Activated naive CD4-positive, alpha-beta T cell treated with anti-CD3 and anti-CD28 coated beads for 36 hours (primary cell): ENCODE measurements at regions not wholly inside any gene's neighbourhood (a gene's known extent, or its start where the extent isn't known, plus 50 kb on each side); places are given as distances from the start of the nearest gene placed in this dataset.
"Not testable (repeated sequence)": the region's sequence is repeated elsewhere in the genome, so short reads cannot be mapped to it uniquely, and the experiment has no call there.

Experiments used
- CTCF ChIA-PET: fragments of 350-600 bp; sonication (Branson Sonifier 250); formaldehyde crosslinking; loops from one replicate; lab custom pipeline; 2021; ENCODE audit warnings: antibody characterized with exemption; lab: Charles Lee
- DNase-seq: peaks from one replicate; pipeline ENCODE4 v3.0.0-alpha.2; 2020
- H3K27ac Mint-ChIP-seq: one replicate; pipeline ENCODE4 v1.8.0; 2021; ENCODE audit warnings: mild to moderate bottlenecking, mixed read lengths
- H3K27me3 Mint-ChIP-seq: one replicate; pipeline ENCODE4 v1.8.0; 2021; ENCODE audit warnings: low read depth, mixed read lengths
- H3K36me3 Mint-ChIP-seq: one replicate; pipeline ENCODE4 v1.8.0; 2021; ENCODE audit warnings: low read depth, mixed read lengths
- H3K4me1 Mint-ChIP-seq: one replicate; pipeline ENCODE4 v1.8.0; 2021; ENCODE audit warnings: low read depth, mixed read lengths
- H3K4me3 Mint-ChIP-seq: one replicate; pipeline ENCODE4 v1.8.0; 2021; ENCODE audit warnings: mild to moderate bottlenecking, moderate library complexity, mixed read lengths
- H3K9me3 Mint-ChIP-seq: one replicate; pipeline ENCODE4 v1.8.0; 2021; ENCODE audit warnings: mixed read lengths
- intact Hi-C: fragments of 100-400 bp; cut with micrococcal nuclease; formaldehyde crosslinking; loops from one replicate; pipeline ENCODE4 v1.15.1; 2023

DNA sequence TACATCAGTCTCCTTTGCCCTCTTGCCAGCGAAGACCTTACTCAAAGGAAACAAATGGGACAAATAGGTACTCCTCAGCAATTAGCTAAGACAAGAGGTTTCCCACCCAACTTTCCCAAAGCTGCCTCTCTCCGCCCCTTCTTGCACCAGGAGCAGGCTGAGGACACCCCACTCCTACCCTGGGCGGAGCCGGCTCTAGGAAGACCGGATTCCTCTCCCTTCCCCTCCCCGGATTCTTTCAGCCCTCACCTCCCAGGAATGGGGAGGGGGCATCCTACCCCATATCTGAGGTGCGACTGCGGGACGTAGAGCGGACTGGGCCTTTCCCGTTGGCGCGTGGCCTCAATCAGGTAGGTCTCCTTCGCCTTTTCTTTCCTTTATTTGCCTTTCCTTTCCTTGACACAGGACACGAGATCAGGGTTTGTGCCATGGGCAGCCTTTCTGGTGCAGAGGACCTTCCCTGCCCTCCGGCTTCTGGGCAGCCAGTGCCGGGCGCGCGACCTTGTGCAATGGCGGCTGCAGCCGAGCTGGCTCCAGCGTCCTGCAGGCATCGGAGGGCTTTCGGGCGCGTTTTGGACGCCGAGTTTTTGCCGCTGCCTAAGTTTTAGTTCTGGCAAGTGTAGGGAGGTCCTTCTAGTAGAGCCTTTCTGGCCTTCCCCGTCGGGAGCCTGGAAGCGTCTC, 279.9 kb downstream of the PLS3 start:
- H3K27me3 Mint-ChIP-seq, H3K9me3 Mint-ChIP-seq, intact Hi-C loops, H3K4me3 Mint-ChIP-seq, CTCF ChIA-PET, H3K4me1 Mint-ChIP-seq, H3K27ac Mint-ChIP-seq, DNase-seq, H3K36me3 Mint-ChIP-seq: not testable (repeated sequence)

- H3K9me3 Mint-ChIP-seq, CTCF ChIA-PET, H3K4me3 Mint-ChIP-seq, intact Hi-C loops, H3K27me3 Mint-ChIP-seq, H3K36me3 Mint-ChIP-seq, H3K27ac Mint-ChIP-seq, H3K4me1 Mint-ChIP-seq, DNase-seq: not testable (repeated sequence)
These were observed 290.0 kb downstream of the PLS3 start for GRCh38 chrX:115850986-115851385.

GRCh38 chrX:115853260-115853659, 292.3 kb downstream of the PLS3 start:
- H3K9me3 Mint-ChIP-seq, CTCF ChIA-PET, H3K4me3 Mint-ChIP-seq: not testable (repeated sequence)

GRCh38 chrX:115881170-115881569, 289.4 kb upstream of the AGTR2 start:
- intact Hi-C loops, DNase-seq, H3K27ac Mint-ChIP-seq, H3K4me3 Mint-ChIP-seq, H3K36me3 Mint-ChIP-seq, H3K4me1 Mint-ChIP-seq, CTCF ChIA-PET, H3K9me3 Mint-ChIP-seq, H3K27me3 Mint-ChIP-seq: not testable (repeated sequence)

More at GRCh38 chrX:115853260-115853659, 292.3 kb downstream of the PLS3 start:
- H3K27ac Mint-ChIP-seq, H3K27me3 Mint-ChIP-seq, H3K4me1 Mint-ChIP-seq, intact Hi-C loops, H3K36me3 Mint-ChIP-seq, DNase-seq: not testable (repeated sequence)

- H3K4me3 Mint-ChIP-seq, intact Hi-C loops, H3K9me3 Mint-ChIP-seq, CTCF ChIA-PET, H3K27me3 Mint-ChIP-seq, H3K27ac Mint-ChIP-seq, H3K4me1 Mint-ChIP-seq, H3K36me3 Mint-ChIP-seq, DNase-seq: not testable (repeated sequence)
These were observed 286.4 kb upstream of the AGTR2 start for GRCh38 chrX:115884121-115884520.

GRCh38 chrX:115888041-115888440, 282.5 kb upstream of the AGTR2 start:
- H3K36me3 Mint-ChIP-seq, DNase-seq, H3K27me3 Mint-ChIP-seq, H3K4me3 Mint-ChIP-seq, H3K9me3 Mint-ChIP-seq, H3K4me1 Mint-ChIP-seq, CTCF ChIA-PET, H3K27ac Mint-ChIP-seq, intact Hi-C loops: not testable (repeated sequence)

- not testable (repeated sequence) for DNase-seq
These were observed 282.0 kb upstream of the AGTR2 start for GRCh38 chrX:115888519-115888918.

DNA sequence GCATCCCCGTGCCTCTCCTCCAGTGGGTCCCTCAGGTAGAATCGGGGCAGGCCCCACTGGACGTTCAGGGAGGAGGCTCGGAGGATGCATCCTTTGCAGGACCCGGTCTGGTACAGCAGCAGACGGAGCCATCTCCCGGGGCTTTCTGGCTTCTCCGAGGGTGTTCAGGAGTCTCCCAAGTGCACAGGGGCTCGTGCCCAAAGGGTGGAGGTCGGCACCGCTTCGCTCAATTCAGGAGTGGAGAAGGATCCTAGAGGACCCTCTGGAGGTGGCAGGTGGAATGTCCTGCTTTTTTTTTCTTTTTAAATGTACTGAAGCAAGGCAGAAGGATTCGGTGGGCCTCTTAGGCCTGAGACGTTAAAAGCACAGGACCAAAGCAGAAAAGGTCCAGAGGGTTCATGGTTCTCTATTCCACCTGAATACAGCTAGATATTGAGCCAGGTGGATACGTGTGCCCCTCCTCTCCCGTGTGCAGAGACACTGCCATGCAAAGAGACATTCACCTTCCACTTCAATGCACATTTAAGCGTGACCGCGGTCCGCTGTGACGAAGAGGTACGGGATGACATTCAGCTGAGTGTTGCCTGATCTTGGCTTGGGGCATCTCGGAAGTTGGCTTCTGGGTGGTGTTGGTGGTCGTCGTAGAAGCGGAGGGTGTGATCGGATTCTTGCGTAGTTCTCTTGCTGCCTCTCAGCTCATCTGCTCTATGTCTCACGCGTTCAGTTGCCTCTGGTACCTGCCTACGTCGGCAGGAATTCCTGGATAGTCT, 281.2 kb upstream of the AGTR2 start:
- Mint-ChIP-seq H3K4me3 (no peak overlapping the region), H3K27me3 (no peaks in the 10 kb centered on the region), H3K9me3 (peaks cover 6% of the 10 kb centered on the region), H3K27ac (no peak overlapping the region), H3K36me3 (no peaks in the 10 kb centered on the region), H3K4me1 (no peaks in the 10 kb centered on the region)
- CTCF ChIA-PET: no interaction called here
- DNase-seq: no peak
- intact Hi-C loops: no loop called here

More at GRCh38 chrX:115888519-115888918, 282.0 kb upstream of the AGTR2 start:
- H3K4me1 Mint-ChIP-seq, H3K27me3 Mint-ChIP-seq, CTCF ChIA-PET, H3K36me3 Mint-ChIP-seq, H3K4me3 Mint-ChIP-seq, H3K27ac Mint-ChIP-seq, intact Hi-C loops, H3K9me3 Mint-ChIP-seq: not testable (repeated sequence)

DNA sequence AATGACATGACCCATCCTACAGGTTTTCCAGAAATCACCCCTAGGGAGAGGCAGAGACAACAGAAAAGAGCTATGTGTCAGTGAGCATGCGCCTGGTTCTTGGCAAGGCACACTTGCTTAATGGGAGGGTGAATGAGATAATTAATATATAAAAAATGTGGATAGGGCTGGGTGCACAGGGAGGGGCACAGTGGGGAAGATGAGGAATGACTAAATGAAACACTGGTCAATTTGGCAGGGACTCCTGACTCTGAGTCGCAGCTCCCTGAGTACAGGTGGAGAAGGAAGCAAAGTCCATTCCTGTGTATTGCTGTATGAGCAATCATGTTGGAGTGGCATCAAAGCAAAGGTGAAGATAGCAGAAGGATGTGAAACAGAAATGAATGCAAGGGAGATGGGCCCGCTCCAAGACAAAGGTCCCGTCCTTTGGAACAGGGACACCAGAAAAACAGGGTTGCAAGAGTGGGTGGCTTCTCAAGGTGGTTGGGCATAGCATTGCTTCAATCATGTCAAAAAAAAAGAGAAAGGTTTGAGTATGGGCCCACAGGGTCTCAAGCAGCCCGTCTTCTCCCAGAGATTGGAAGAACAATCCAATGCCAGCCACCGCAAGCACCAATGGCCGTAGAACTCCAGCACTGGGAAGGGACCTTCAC, 278.4 kb upstream of the AGTR2 start:
- intact Hi-C loops: no loop called here
- H3K4me3 Mint-ChIP-seq: no peak overlapping the region
- DNase-seq: no peak
- CTCF ChIA-PET: no interaction called here
- no peaks in the 10 kb centered on the region for H3K36me3 Mint-ChIP-seq
- no peak overlapping the region for H3K27ac Mint-ChIP-seq
- no peaks in the 10 kb centered on the region for H3K4me1 Mint-ChIP-seq
- H3K9me3 Mint-ChIP-seq: peaks cover 6% of the 10 kb centered on the region
- H3K27me3 Mint-ChIP-seq: no peaks in the 10 kb centered on the region

GRCh38 chrX:115892787-115893671, 277.5 kb upstream of the AGTR2 start:
- Mint-ChIP-seq H3K4me1 (no peaks in the 10 kb centered on the region), H3K27me3 (no peaks in the 10 kb centered on the region), H3K27ac (no peak overlapping the region), H3K36me3 (no peaks in the 10 kb centered on the region), H3K4me3 (no peak overlapping the region), H3K9me3 (peaks cover 6% of the 10 kb centered on the region)
- intact Hi-C loops: no loop called here
- no peak for DNase-seq
- CTCF ChIA-PET: no interaction called here

DNA sequence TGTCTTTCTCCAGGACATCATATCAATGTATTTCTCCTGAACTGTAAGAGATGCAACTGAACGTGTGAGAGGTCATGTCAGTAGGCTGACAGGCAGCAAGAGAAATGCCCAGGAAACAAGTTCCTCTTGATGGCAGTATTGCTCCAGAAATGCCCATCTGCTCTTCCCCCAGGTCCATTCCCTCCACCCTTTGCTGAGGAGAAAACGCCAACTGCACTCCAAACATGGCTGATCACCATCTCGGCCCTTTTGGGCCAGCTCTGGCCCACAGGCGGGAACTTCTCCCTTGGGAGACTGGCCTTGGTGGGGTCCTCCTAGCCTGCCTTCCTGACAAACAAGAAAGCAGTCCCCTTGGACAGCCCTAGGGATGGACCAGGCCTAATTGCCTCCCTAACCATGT, 276.5 kb upstream of the AGTR2 start:
- intact Hi-C loops: no loop called here
- no peaks in the 10 kb centered on the region for H3K4me1 Mint-ChIP-seq
- DNase-seq: no peak
- H3K27ac Mint-ChIP-seq: no peak overlapping the region
- no peaks in the 10 kb centered on the region for H3K36me3 Mint-ChIP-seq
- peaks cover 6% of the 10 kb centered on the region for H3K9me3 Mint-ChIP-seq
- H3K27me3 Mint-ChIP-seq: no peaks in the 10 kb centered on the region
- CTCF ChIA-PET: no interaction called here
- H3K4me3 Mint-ChIP-seq: no peak overlapping the region

- peaks cover 2% of the 10 kb centered on the region for H3K9me3 Mint-ChIP-seq
- H3K4me3 Mint-ChIP-seq: no peak overlapping the region
- no peaks in the 10 kb centered on the region for H3K27me3 Mint-ChIP-seq
- intact Hi-C loops: no loop called here
- H3K27ac Mint-ChIP-seq: no peak overlapping the region
- no peaks in the 10 kb centered on the region for H3K4me1 Mint-ChIP-seq
- DNase-seq: no peak
- H3K36me3 Mint-ChIP-seq: no peaks in the 10 kb centered on the region
- CTCF ChIA-PET: no interaction called here
These were observed 274.7 kb upstream of the AGTR2 start for GRCh38 chrX:115895678-115896329.
